ENCODE measurements at regions not wholly inside any gene's neighbourhood (a gene's known extent, or its start where the extent isn't known, plus 50 kb on each side); places are given as distances from the start of the nearest gene placed in this dataset.
"Not testable (repeated sequence)": the region's sequence is repeated elsewhere in the genome, so short reads cannot be mapped to it uniquely, and the experiment has no call there.

DNA sequence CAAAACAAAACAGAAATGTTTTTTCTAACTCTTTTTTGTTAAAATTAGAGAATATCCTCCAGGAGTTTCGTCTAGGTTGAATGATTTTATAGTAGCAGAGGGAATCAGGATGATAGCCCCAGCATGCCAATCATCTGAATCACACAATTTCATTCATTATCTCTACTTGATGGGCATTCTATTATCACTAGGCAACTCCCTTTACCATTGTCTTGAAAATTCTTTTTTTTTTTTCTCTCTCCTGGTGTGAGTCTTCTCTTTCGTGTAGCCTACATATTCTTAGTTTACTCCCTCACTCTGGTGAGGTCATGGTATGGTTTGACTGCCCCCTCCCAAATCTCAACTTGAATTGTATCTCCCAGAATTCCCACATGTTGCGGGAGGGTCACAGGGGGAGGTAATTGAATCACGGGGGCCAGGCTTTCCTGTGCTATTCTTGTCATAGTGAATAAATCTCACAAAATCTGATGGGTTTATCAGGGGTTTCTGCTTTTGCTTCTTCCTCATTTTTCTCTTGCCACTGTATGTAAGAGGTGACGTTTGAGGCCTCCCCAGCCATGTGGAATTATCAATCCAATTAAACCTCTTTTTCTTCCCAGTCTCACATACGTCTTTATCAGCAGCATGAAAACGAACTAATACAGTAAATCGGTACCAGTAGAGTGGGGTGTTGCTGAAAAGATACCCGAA lies 105.0 kb downstream of the OTUD1 start:
- no peak for DNase-seq (ENCODE audit: low read depth)

- not testable (repeated sequence) for DNase-seq (ENCODE audit: low read depth)
Measured at GRCh38 chr10:23545866-23546265, 107.0 kb downstream of the OTUD1 start.

GRCh38 chr10:23556727-23557440 lies 118.0 kb downstream of the OTUD1 start:
- DNase-seq (ENCODE audit: low read depth) = peak; percentile 34

GRCh38 chr10:23557777-23558176 lies 118.9 kb downstream of the OTUD1 start:
- DNase-seq (ENCODE audit: low read depth) = peak; percentile 1

DNA sequence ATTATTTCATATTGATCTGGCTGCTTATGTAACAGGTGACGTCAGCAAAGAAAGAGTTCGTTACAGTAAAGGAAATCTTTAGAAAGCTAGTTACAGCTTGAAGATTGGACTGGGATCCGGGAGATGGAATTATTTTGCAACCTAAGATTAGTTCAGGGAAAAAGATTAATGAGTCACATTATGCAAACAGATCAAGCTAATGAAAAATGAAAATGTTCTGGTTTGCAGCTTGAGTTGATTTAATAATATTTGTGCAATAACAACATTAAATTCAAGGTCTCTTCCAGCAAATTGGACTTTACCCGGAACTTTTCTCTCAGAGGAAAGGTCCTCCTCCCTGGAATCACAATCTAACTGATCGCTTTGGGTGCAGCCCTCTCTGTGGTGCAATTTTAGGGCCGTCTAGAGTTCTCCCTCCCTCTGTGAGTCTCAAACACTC lies 119.5 kb downstream of the OTUD1 start:
- no peak for DNase-seq (ENCODE audit: low read depth)

GRCh38 chr10:23568996-23569395 lies 130.1 kb downstream of the OTUD1 start:
- no peak for DNase-seq (ENCODE audit: low read depth)

GRCh38 chr10:23571884-23572283 lies 133.0 kb downstream of the OTUD1 start:
- no peak for DNase-seq (ENCODE audit: low read depth)

DNA sequence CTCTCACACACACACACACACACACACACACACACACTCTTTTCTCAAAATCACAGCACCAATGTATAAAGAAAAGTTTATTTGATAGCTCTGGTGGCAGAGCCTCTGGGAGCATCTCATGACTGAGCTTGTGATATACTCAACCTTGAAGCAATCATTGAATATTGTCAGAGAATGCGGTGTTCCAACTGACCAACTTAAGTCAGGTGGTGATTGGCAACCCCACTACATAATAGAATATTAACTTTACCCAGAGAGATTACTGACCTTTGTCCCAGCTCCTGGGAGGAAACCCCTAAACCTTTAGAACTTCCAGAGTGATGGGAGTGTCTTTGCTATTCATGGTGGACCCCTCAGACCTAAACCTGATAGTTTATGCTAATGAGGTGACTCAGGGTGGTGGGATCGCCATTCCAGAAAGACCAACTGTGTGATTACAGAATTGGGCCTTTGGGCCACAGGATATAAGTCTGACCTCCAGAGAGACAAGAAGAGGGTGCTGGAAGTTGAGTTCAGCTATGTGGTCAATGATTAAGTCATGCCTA lies 143.1 kb downstream of the OTUD1 start:
- no peak for DNase-seq (ENCODE audit: low read depth)

DNA sequence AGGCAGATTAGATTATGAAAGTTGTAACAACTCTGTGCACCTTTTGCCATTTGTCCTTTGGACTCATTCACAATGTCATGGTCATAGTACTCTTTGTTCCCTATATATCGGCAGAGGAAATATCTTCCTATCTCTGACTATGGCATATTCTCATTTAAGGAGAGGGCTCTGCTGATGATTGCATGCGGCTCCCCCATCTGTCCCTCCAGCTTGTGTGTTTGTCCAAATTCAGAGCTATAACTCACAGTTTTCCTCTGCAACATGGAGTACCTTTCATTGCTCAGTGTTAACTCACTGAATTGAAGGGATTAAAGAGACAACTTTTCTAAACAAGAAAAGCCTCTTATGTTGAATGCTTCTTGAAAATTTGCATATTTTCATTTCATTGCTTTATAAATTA lies 145.5 kb downstream of the OTUD1 start:
- no peak for DNase-seq (ENCODE audit: low read depth)

DNA sequence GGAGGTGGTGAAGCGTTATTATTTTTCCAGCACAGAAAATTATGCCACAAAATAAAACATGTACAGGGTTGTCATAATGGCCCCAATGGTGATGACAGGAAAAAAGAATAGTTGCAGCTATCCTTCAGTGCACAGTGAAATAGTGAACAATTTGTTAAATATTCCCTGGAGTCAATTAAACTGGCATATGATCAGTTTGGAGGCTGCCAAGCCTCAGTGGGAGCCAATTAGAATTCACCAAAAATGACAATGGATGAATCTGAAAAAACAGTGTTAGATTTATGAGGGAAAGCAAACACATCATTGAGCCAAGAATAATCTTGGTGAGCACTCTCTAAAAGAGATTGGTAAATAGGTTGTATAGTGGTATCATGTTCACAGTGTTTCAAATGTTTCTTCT lies 146.3 kb downstream of the OTUD1 start:
- DNase-seq (ENCODE audit: low read depth) = no peak

GRCh38 chr10:23585666-23586065 lies 146.8 kb downstream of the OTUD1 start:
- DNase-seq (ENCODE audit: low read depth) = no peak

DNA sequence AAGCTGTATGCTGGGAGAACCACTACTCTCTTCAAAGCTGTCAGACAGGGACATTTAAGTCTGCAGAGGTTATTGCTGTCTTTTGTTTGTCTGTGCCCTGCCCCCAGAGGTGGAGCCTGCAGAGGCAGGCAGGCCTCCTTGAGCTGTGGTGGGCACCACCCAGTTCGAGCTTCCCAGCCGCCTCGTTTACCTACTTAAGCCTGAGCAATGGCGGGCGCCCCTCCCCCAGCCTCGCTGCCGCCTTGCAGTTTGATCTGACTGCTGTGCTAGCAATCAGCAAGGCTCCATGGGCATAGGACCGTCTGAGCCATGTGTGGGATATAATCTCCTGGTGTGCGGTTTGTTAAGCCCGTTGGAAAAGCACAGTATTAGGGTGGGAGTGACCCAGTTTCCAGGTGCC lies 156.4 kb downstream of the OTUD1 start:
- not testable (repeated sequence) for DNase-seq (ENCODE audit: low read depth)

GRCh38 chr10:23604613-23605012 lies 165.7 kb downstream of the OTUD1 start:
- DNase-seq (ENCODE audit: low read depth) = no peak

DNA sequence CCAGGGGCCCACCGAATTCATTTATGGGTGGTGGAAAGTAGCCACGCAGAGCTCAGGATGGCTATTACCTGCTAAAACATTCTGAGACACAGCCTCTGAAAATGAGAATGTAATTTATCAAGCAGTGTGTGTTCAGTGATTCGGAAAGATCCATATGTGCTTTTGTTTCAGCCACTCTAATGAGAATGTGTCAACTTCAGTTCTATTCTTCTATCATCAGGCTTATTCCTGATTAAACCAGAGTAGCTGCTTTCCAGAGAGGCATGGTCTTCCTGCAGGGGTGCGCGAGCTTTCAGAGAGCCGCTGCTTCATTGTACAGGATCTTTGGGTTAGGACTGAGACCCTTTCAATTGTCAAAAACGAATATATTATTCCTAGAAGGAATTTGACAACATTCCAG lies 167.6 kb downstream of the OTUD1 start:
- DNase-seq (ENCODE audit: low read depth) = no peak

GRCh38 chr10:23608926-23609325 lies 170.1 kb downstream of the OTUD1 start:
- no peak for DNase-seq (ENCODE audit: low read depth)

GRCh38 chr10:23610626-23611307 lies 171.9 kb downstream of the OTUD1 start:
- no peak for DNase-seq (ENCODE audit: low read depth)

DNA sequence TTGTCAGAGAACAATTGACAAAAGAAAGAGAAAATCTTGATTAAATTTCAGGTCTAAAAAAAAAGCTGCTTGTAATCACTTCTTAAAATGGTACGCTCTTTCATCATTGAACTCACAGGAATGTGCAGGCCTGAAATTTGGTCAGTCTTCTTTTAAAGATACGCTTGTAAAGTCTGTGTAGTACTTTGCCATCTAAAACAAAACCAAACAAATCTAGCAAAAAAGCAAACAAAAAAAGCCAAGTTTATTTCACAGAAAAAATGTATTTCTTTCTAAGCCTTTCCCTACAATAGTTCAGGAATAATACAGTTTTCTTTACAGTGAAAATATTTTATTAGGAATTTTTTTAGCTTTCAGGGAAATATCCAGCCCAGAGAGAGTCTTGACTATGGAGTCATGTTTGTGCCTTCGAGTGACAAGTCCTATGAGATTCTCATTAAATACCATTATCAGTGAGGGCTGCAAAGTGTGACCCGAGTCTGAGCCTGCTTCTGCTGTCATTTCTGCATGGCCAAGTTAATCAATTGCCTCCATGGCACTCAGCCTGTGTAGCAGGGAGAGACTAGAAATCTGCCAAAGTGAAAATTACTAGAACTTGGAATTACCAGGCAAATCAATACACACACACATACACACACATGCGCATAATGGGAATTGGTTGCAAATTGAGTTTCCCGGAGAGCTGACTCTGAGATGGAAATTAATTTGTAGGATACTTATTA lies 172.6 kb downstream of the OTUD1 start:
- DNase-seq (ENCODE audit: low read depth) = no peak

DNA sequence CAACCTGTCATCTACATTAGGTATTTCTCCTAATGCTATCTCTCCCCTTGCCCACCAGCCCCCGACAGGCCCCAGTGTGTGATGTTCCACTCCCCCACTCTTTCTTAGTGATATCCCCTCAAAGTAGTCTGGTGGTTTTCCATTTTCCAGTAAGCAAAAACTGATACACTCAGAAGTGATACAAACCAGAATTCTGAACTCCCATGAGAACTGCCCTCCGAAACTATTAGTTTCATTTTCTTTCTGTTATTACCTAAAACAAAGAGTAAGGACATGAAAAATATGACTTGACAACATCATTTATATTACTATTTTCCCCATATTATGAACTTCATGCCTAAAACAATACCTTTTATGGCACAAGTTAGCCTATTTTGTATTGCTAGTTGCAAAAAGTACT lies 175.0 kb downstream of the OTUD1 start:
- DNase-seq (ENCODE audit: low read depth) = no peak

GRCh38 chr10:23614483-23614882 lies 175.6 kb downstream of the OTUD1 start:
- DNase-seq (ENCODE audit: low read depth) = no peak

- no peak for DNase-seq (ENCODE audit: low read depth)
Measured at GRCh38 chr10:23630376-23630775, 191.5 kb downstream of the OTUD1 start.

DNA sequence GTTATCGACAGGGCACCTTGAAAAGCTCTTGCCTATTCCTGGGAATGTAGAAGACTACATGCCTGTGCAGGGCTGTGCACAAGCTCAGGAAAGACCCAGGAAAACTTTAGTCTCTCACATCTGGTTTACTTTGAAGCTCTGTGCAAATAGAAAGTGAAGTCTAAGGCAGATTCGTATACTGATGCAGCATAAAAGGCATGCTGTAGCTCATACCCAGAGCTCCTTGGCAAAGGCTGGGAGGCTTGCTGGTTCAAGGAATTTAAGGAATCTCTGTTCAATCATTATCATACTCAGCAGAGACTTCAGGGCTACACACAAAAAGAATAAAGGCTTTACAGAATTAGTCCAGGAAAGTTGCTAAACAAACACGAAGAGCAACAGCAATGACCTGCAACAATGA lies 192.0 kb downstream of the OTUD1 start:
- DNase-seq (ENCODE audit: low read depth) = no peak

All from M059J (cell line).